Activated T-cell treated with anti-CD3 and anti-CD28 coated beads, Interleukin-2, amount 50 U/mL, for 72 hours (primary cell): ENCODE measurements at regions not wholly inside any gene's neighbourhood (a gene's known extent, or its start where the extent isn't known, plus 50 kb on each side); places are given as distances from the start of the nearest gene placed in this dataset.

Experiments
- ATAC-seq, 2 donors: fragments of 150-1000 bp; cut with Tn5 transposase; replicated peaks in 1 of 2; 2 replicates each; pipeline ENCODE4 v1.10.0; 2021; ENCODE audit warnings: moderate library complexity in 2 of 2, mild to moderate bottlenecking in 1 of 2
- DNase-seq, 2 donors: peaks; one replicate each; pipeline ENCODE4 v3.0.0; 2021 to 2022; ENCODE audit warnings: mixed read lengths in 1 of 2
- H3K27ac Mint-ChIP-seq: one replicate; pipeline ENCODE4 v1.8.0; 2022; ENCODE audit warnings: mild to moderate bottlenecking, moderate library complexity, mixed read lengths
- H3K27me3 Mint-ChIP-seq: one replicate; pipeline ENCODE4 v1.8.0; 2022; ENCODE audit warnings: low read depth, mixed read lengths
- H3K36me3 Mint-ChIP-seq, 2 donors: one replicate each; pipeline ENCODE4 v1.8.0; 2022; ENCODE audit warnings: mixed read lengths in 2 of 2, mild to moderate bottlenecking in 1 of 2; ENCODE audit not compliant: insufficient read depth in 2 of 2
- H3K4me1 Mint-ChIP-seq: one replicate; pipeline ENCODE4 v1.8.0; 2022; ENCODE audit warnings: low read depth, mixed read lengths
- H3K4me3 Mint-ChIP-seq, 2 donors: one replicate each; pipeline ENCODE4 v1.8.0; 2022; ENCODE audit warnings: mild to moderate bottlenecking in 2 of 2, mixed read lengths in 2 of 2, moderate library complexity in 2 of 2
- H3K9me3 Mint-ChIP-seq, 2 donors: one replicate each; pipeline ENCODE4 v1.8.0; 2022; ENCODE audit warnings: mixed read lengths in 2 of 2

GRCh38 chr9:85130764-85131163 lies 461.2 kb downstream of the NTRK2 start:
- no peak overlapping the region for H3K27ac Mint-ChIP-seq
- no peak for DNase-seq

GRCh38 chr9:85130260-85130659 lies 460.7 kb downstream of the NTRK2 start:
- Mint-ChIP-seq H3K4me3 (no peak overlapping the region), H3K9me3 (peaks cover 1 to 2% of the 10 kb centered on the region in 2 donors), H3K4me1 (no peaks in the 10 kb centered on the region), H3K27ac (no peak overlapping the region), H3K36me3 (no peaks in the 10 kb centered on the region), H3K27me3 (no peaks in the 10 kb centered on the region)
- DNase-seq (no peak), ATAC-seq (no peak)

More at GRCh38 chr9:85130764-85131163, 461.2 kb downstream of the NTRK2 start:
- Mint-ChIP-seq H3K36me3 (peaks cover 0 to 2% of the 10 kb centered on the region in 2 donors), H3K4me1 (no peaks in the 10 kb centered on the region), H3K27me3 (no peaks in the 10 kb centered on the region), H3K9me3 (peaks cover 2 to 3% of the 10 kb centered on the region in 2 donors), H3K4me3 (no peak overlapping the region)
- no peak for ATAC-seq

- no peaks in the 10 kb centered on the region for H3K4me1 Mint-ChIP-seq
- no peak overlapping the region for H3K4me3 Mint-ChIP-seq
- no peaks in the 10 kb centered on the region for H3K27me3 Mint-ChIP-seq
- H3K36me3 Mint-ChIP-seq = no peaks in the 10 kb centered on the region
- H3K27ac Mint-ChIP-seq = no peak overlapping the region
- ATAC-seq = no peak
- H3K9me3 Mint-ChIP-seq = peaks cover under 1 to 2% of the 10 kb centered on the region in 2 donors
- DNase-seq = no peak
Measured at GRCh38 chr9:85129514-85129913, 460.0 kb downstream of the NTRK2 start.

GRCh38 chr9:85118990-85119755 lies 449.6 kb downstream of the NTRK2 start:
- ATAC-seq (no peak), DNase-seq (no peak)
- no peak overlapping the region for H3K4me3 Mint-ChIP-seq
- H3K9me3 Mint-ChIP-seq = peaks cover 0 to 2% of the 10 kb centered on the region in 2 donors
- peaks cover 22% of the 10 kb centered on the region for H3K27me3 Mint-ChIP-seq
- no peaks in the 10 kb centered on the region for H3K36me3 Mint-ChIP-seq
- no peak overlapping the region for H3K27ac Mint-ChIP-seq
- no peaks in the 10 kb centered on the region for H3K4me1 Mint-ChIP-seq

GRCh38 chr9:85117831-85118230 lies 448.3 kb downstream of the NTRK2 start:
- no peak overlapping the region for H3K27ac Mint-ChIP-seq

GRCh38 chr9:85115473-85115872 lies 445.9 kb downstream of the NTRK2 start:
- DNase-seq (no peak), ATAC-seq (no peak)
- H3K4me1 Mint-ChIP-seq = no peaks in the 10 kb centered on the region
- H3K36me3 Mint-ChIP-seq = no peaks in the 10 kb centered on the region
- H3K27ac Mint-ChIP-seq = no peak overlapping the region
- H3K4me3 Mint-ChIP-seq = no peak overlapping the region
- peaks cover 22% of the 10 kb centered on the region for H3K27me3 Mint-ChIP-seq
- H3K9me3 Mint-ChIP-seq = peaks cover 0 to 2% of the 10 kb centered on the region in 2 donors

More at GRCh38 chr9:85117831-85118230, 448.3 kb downstream of the NTRK2 start:
- ATAC-seq (no peak), DNase-seq (no peak)
- peaks cover 0 to 2% of the 10 kb centered on the region in 2 donors for H3K9me3 Mint-ChIP-seq
- H3K4me3 Mint-ChIP-seq = no peak overlapping the region
- H3K27me3 Mint-ChIP-seq = peaks cover 22% of the 10 kb centered on the region
- H3K4me1 Mint-ChIP-seq = no peaks in the 10 kb centered on the region
- H3K36me3 Mint-ChIP-seq = no peaks in the 10 kb centered on the region

- peak in 1 of 2 donors; percentile 23 for ATAC-seq
- DNase-seq = no peak
- H3K27ac Mint-ChIP-seq = no peak overlapping the region
- H3K27me3 Mint-ChIP-seq = peaks cover 23% of the 10 kb centered on the region
- H3K9me3 Mint-ChIP-seq = peaks cover 0 to 2% of the 10 kb centered on the region in 2 donors
- H3K4me3 Mint-ChIP-seq = no peak overlapping the region
- H3K36me3 Mint-ChIP-seq = no peaks in the 10 kb centered on the region
- H3K4me1 Mint-ChIP-seq = no peaks in the 10 kb centered on the region
Measured at GRCh38 chr9:85114799-85115198, 445.3 kb downstream of the NTRK2 start.

- H3K4me1 Mint-ChIP-seq = no peaks in the 10 kb centered on the region
- H3K4me3 Mint-ChIP-seq = no peak overlapping the region
- ATAC-seq = no peak
- no peak for DNase-seq
- no peaks in the 10 kb centered on the region for H3K36me3 Mint-ChIP-seq
- peaks cover 25% of the 10 kb centered on the region for H3K27me3 Mint-ChIP-seq
- H3K27ac Mint-ChIP-seq = no peak overlapping the region
- H3K9me3 Mint-ChIP-seq = peaks cover 0 to 2% of the 10 kb centered on the region in 2 donors
Measured at GRCh38 chr9:85112933-85113418, 443.4 kb downstream of the NTRK2 start.

- Mint-ChIP-seq H3K4me1 (no peaks in the 10 kb centered on the region), H3K27ac (no peak overlapping the region), H3K27me3 (peaks cover 25% of the 10 kb centered on the region), H3K4me3 (no peak overlapping the region), H3K9me3 (peaks cover 0 to 2% of the 10 kb centered on the region in 2 donors), H3K36me3 (no peaks in the 10 kb centered on the region)
- DNase-seq = no peak
- ATAC-seq = no peak
Measured at GRCh38 chr9:85112391-85112790, 442.9 kb downstream of the NTRK2 start.

- Mint-ChIP-seq H3K27me3 (peaks cover 10% of the 10 kb centered on the region), H3K27ac (no peak overlapping the region), H3K4me3 (no peak overlapping the region), H3K36me3 (no peaks in the 10 kb centered on the region), H3K9me3 (no peaks in the 10 kb centered on the region), H3K4me1 (no peaks in the 10 kb centered on the region)
- DNase-seq (no peak), ATAC-seq (no peak)
Measured at GRCh38 chr9:85108746-85109145, 439.2 kb downstream of the NTRK2 start.

GRCh38 chr9:85108229-85108628 lies 438.7 kb downstream of the NTRK2 start:
- H3K27ac Mint-ChIP-seq = no peak overlapping the region
- H3K4me1 Mint-ChIP-seq = no peaks in the 10 kb centered on the region
- no peaks in the 10 kb centered on the region for H3K36me3 Mint-ChIP-seq
- peaks cover 10% of the 10 kb centered on the region for H3K27me3 Mint-ChIP-seq
- DNase-seq = no peak
- ATAC-seq = no peak
- no peaks in the 10 kb centered on the region for H3K9me3 Mint-ChIP-seq
- H3K4me3 Mint-ChIP-seq = no peak overlapping the region

- no peak overlapping the region for H3K27ac Mint-ChIP-seq
- ATAC-seq = no peak
- H3K9me3 Mint-ChIP-seq = peaks cover 3 to 6% of the 10 kb centered on the region in 2 donors
- DNase-seq = no peak
- H3K36me3 Mint-ChIP-seq = no peaks in the 10 kb centered on the region
- H3K4me3 Mint-ChIP-seq = no peak overlapping the region
- H3K27me3 Mint-ChIP-seq = no peaks in the 10 kb centered on the region
- no peaks in the 10 kb centered on the region for H3K4me1 Mint-ChIP-seq
Measured at GRCh38 chr9:85089188-85089969, 419.9 kb downstream of the NTRK2 start.

GRCh38 chr9:85081963-85082362 lies 412.4 kb downstream of the NTRK2 start:
- DNase-seq (no peak), ATAC-seq (no peak)
- Mint-ChIP-seq H3K27me3 (no peaks in the 10 kb centered on the region), H3K36me3 (no peaks in the 10 kb centered on the region), H3K4me3 (no peak overlapping the region), H3K27ac (no peak overlapping the region), H3K9me3 (no peaks in the 10 kb centered on the region), H3K4me1 (no peaks in the 10 kb centered on the region)
